Caco-2 (cell line): ENCODE measurements at regions not wholly inside any gene's neighbourhood (a gene's known extent, or its start where the extent isn't known, plus 50 kb on each side); places are given as distances from the start of the nearest gene placed in this dataset.

Experiments
- BruUV-seq: library from RNA; stranded (reverse); fragments of 400-500 nt; replicated peaks from 2 replicates; lab custom pipeline; 2021; lab: Mats Ljungman, UMichigan
- CTCF ChIA-PET: fragments of 300-600 bp; sonication (Branson Sonifier 250); formaldehyde crosslinking; loops from one replicate; lab custom pipeline; 2022; ENCODE audit warnings: antibody characterized with exemption; lab: Charles Lee
- POLR2A ChIA-PET: fragments of 300-600 bp; sonication (Branson Sonifier 250); formaldehyde crosslinking; loops from one replicate; lab custom pipeline; 2022; ENCODE audit warnings: antibody characterized with exemption; lab: Charles Lee
- DNase-seq, 2 experiments: peaks; one replicate each; pipeline versions ENCODE4 v3.0.0 to v3.0.0-alpha.2; 2020 to 2022
- H3K27me3 ChIP-seq: replicated peaks from 2 replicates; pipeline ENCODE4 v1.6.0; 2011; ENCODE audit warnings: low read length; ENCODE audit not compliant: control insufficient read depth, insufficient read depth
- H3K36me3 ChIP-seq: 2 replicates; pipeline ENCODE4 v1.5.1; 2011; ENCODE audit warnings: low read length; ENCODE audit not compliant: control insufficient read depth, insufficient read depth
- H3K4me1 ChIP-seq: fragments of 250-450 bp; sonication (Bioruptor Pico); 2 replicates; pipeline ENCODE4 v1.5.1; 2020; ENCODE audit warnings: mild to moderate bottlenecking
- H3K4me3 ChIP-seq: 2 replicates; pipeline ENCODE4 v1.5.1; 2011; ENCODE audit warnings: low read depth, mild to moderate bottlenecking, control low read depth, low read length
- H3K9me3 ChIP-seq: fragments of 250-450 bp; sonication (Bioruptor Pico); 2 replicates; pipeline ENCODE4 v1.5.1; 2020; ENCODE audit warnings: mild to moderate bottlenecking, moderate library complexity
- H3K27ac Mint-ChIP-seq: one replicate; pipeline ENCODE4 v1.8.0; 2022; ENCODE audit warnings: mixed read lengths; ENCODE audit not compliant: unreplicated experiment
- H3K27me3 Mint-ChIP-seq: one replicate; pipeline ENCODE4 v1.8.0; 2022; ENCODE audit warnings: mixed read lengths; ENCODE audit not compliant: insufficient read depth, unreplicated experiment
- H3K36me3 Mint-ChIP-seq: one replicate; pipeline ENCODE4 v1.8.0; 2022; ENCODE audit warnings: mild to moderate bottlenecking, mixed read lengths; ENCODE audit not compliant: insufficient read depth, unreplicated experiment
- H3K4me1 Mint-ChIP-seq: one replicate; pipeline ENCODE4 v1.8.0; 2022; ENCODE audit warnings: low read depth, mixed read lengths; ENCODE audit not compliant: unreplicated experiment
- H3K4me3 Mint-ChIP-seq: one replicate; pipeline ENCODE4 v1.8.0; 2022; ENCODE audit warnings: mild to moderate bottlenecking, moderate library complexity, mixed read lengths; ENCODE audit not compliant: unreplicated experiment
- H3K9me3 Mint-ChIP-seq: one replicate; pipeline ENCODE4 v1.8.0; 2022; ENCODE audit warnings: mixed read lengths; ENCODE audit not compliant: unreplicated experiment
- intact Hi-C: fragments of 100-400 bp; cut with micrococcal nuclease; formaldehyde crosslinking; loops from one replicate; pipeline ENCODE4 v1.10.0; 2022; ENCODE audit not compliant: unreplicated experiment
- TF ChIP-seq, protein P1 (sequence below), 2 experiments: fragments of 200-600 bp in 1 of 2; IDR thresholded peaks; 1 replicate in 1 of 2; 2 replicates in 1 of 2; pipeline versions ENCODE4 v1.5.1 to v1.8.0; 2011 to 2022; ENCODE audit warnings: antibody characterized with exemption in 1 of 2, control low read depth in 1 of 2, inconsistent platforms in 1 of 2, low read depth in 1 of 2, low read length in 1 of 2, mild to moderate bottlenecking in 1 of 2, moderate library complexity in 1 of 2; ENCODE audit not compliant: insufficient read depth in 1 of 2, severe bottlenecking in 1 of 2, unreplicated experiment in 1 of 2

DNA sequence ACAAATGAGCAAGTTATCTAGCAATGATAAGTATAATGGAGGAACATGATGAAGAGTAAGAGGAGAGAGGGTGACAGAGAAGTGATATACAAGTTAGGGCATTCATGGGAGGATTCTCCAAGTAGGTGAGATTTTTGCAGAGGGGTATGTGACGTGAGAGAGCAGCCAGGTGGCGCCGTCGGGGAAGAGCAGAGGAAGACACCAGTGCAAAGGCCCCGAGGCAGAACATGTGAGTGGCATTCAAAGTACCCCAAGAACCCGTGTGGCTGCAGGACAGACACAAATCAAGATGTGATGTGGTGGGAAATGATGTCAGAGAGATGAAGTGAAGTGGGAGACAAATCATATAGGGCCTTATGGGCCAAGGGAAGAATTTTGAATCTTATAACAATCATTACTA lies 81.8 kb upstream of the GRM7 start:
- no peak overlapping the region for H3K27ac Mint-ChIP-seq
- Histone ChIP-seq H3K4me3 (no peak overlapping the region), H3K4me1 (no peaks in the 10 kb centered on the region), H3K36me3 (no peaks in the 10 kb centered on the region), H3K27me3 (no peaks in the 10 kb centered on the region), H3K9me3 (no peaks in the 10 kb centered on the region)
- H3K36me3 Mint-ChIP-seq: no peaks in the 10 kb centered on the region
- no peaks in the 10 kb centered on the region for H3K4me1 Mint-ChIP-seq
- no peaks in the 10 kb centered on the region for H3K27me3 Mint-ChIP-seq
- no peak for DNase-seq
- CTCF ChIA-PET: no interaction called here
- no TSS peak for BruUV-seq
- H3K9me3 Mint-ChIP-seq: peaks cover 10% of the 10 kb centered on the region
- no peak overlapping the region for H3K4me3 Mint-ChIP-seq
- TF ChIP-seq, protein P1, sequence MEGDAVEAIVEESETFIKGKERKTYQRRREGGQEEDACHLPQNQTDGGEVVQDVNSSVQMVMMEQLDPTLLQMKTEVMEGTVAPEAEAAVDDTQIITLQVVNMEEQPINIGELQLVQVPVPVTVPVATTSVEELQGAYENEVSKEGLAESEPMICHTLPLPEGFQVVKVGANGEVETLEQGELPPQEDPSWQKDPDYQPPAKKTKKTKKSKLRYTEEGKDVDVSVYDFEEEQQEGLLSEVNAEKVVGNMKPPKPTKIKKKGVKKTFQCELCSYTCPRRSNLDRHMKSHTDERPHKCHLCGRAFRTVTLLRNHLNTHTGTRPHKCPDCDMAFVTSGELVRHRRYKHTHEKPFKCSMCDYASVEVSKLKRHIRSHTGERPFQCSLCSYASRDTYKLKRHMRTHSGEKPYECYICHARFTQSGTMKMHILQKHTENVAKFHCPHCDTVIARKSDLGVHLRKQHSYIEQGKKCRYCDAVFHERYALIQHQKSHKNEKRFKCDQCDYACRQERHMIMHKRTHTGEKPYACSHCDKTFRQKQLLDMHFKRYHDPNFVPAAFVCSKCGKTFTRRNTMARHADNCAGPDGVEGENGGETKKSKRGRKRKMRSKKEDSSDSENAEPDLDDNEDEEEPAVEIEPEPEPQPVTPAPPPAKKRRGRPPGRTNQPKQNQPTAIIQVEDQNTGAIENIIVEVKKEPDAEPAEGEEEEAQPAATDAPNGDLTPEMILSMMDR (IDR thresholded peaks at IDR 0.05; ENCODE audit: insufficient read depth in 1 of 2, low read depth in 1 of 2, low read length in 1 of 2, severe bottlenecking in 1 of 2, unreplicated experiment in 1 of 2): no peak
- POLR2A ChIA-PET: no interaction called here
- intact Hi-C loops: no loop called here

DNA sequence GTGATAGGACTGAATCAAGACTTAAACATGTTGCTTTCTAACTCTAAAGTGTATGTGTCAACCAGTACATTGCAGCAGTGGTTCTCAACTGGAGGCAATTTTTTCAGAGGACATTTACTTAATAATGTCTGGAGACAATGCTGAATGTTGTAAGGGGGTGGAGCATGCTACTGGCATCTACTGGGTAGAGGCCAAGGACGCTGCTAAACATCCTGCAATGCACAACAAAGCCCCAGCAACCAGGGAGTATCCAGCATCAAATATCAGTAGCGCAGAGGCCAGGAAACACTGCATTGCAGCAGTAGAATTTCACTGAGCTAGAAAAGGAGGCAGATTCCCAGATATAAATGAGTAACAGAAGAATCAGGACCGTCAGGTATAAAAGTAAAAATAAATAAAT lies 79.8 kb upstream of the GRM7 start:
- Histone ChIP-seq H3K9me3 (no peaks in the 10 kb centered on the region), H3K27me3 (no peaks in the 10 kb centered on the region), H3K36me3 (no peaks in the 10 kb centered on the region), H3K4me3 (no peak overlapping the region), H3K4me1 (no peaks in the 10 kb centered on the region)
- Mint-ChIP-seq H3K9me3 (peaks cover 10% of the 10 kb centered on the region), H3K27ac (no peak overlapping the region), H3K27me3 (no peaks in the 10 kb centered on the region), H3K4me3 (no peak overlapping the region), H3K36me3 (no peaks in the 10 kb centered on the region), H3K4me1 (no peaks in the 10 kb centered on the region)
- ChIA-PET POLR2A (no interaction called here), CTCF (no interaction called here)
- DNase-seq: no peak
- TF ChIP-seq, protein P1 (IDR thresholded peaks at IDR 0.05; ENCODE audit: insufficient read depth in 1 of 2, low read depth in 1 of 2, low read length in 1 of 2, severe bottlenecking in 1 of 2, unreplicated experiment in 1 of 2): no peak
- no TSS peak for BruUV-seq
- intact Hi-C loops: no loop called here

DNA sequence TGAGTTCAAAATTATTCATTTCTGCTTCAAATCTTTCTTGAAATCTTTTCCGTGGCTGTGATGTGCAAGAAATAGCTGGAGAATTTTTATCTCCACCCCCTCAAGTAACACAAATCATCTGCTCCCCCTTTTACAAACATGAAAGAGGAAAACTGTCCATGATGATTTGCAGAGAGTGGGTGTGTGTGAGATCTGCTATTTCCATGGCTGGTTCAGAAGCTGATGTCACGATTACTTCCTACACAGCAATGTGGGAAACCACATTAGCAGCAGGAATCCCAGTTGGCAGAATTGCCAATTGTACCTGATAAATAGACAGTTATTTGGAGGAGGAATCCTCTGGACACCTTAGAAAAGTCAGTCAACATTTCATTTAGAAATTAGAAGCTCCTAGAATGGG lies 75.2 kb upstream of the GRM7 start:
- intact Hi-C loops: no loop called here
- H3K27ac Mint-ChIP-seq: no peak overlapping the region
- ChIA-PET POLR2A (no interaction called here), CTCF (no interaction called here)
- TF ChIP-seq, protein P1 (IDR thresholded peaks at IDR 0.05; ENCODE audit: insufficient read depth in 1 of 2, low read depth in 1 of 2, low read length in 1 of 2, severe bottlenecking in 1 of 2, unreplicated experiment in 1 of 2): no peak
- H3K9me3 ChIP-seq: no peaks in the 10 kb centered on the region
- no peaks in the 10 kb centered on the region for H3K9me3 Mint-ChIP-seq
- no peaks in the 10 kb centered on the region for H3K27me3 Mint-ChIP-seq
- H3K36me3 ChIP-seq: no peaks in the 10 kb centered on the region
- H3K36me3 Mint-ChIP-seq: no peaks in the 10 kb centered on the region
- H3K4me1 Mint-ChIP-seq: no peaks in the 10 kb centered on the region
- H3K4me3 Mint-ChIP-seq: no peak overlapping the region
- no peaks in the 10 kb centered on the region for H3K27me3 ChIP-seq
- no peak for DNase-seq
- H3K4me1 ChIP-seq: no peaks in the 10 kb centered on the region
- no peak overlapping the region for H3K4me3 ChIP-seq
- no TSS peak for BruUV-seq
